Heart left ventricle (tissue), 13 donors: ENCODE measurements at regions not wholly inside any gene's neighbourhood (a gene's known extent, or its start where the extent isn't known, plus 50 kb on each side); places are given as distances from the start of the nearest gene placed in this dataset.

Experiments used
- POLR2A ChIP-seq, 2 donors: fragments of 450-650 bp; IDR thresholded peaks; one replicate each; pipeline ENCODE4 v1.6.1; 2017; ENCODE audit warnings: antibody characterized with exemption in 2 of 2, mild to moderate bottlenecking in 2 of 2, moderate library complexity in 2 of 2
- TF ChIP-seq, protein P1 (sequence below), 12 donors: fragments of 200-600 bp; sonication (generic) in 4 of 12; IDR thresholded peaks; one replicate each; pipeline versions ENCODE4 v1.5.0 to v1.8.0; 2018 to 2022; ENCODE audit warnings: antibody characterized with exemption in 12 of 12, mild to moderate bottlenecking in 5 of 12
- donor health status: ischemic (EF 13 %, LVEDD 7.1; RV severe dilation, severe dysfunction).
- donor health status: DM: no; HTN: yes; CAD: no.
- donor health status: DM: no; HTN: no; CAD: no.
- donor health status: ischemic (EF 25% LVEDD 6.9; RV normal size, moderate dysfunction).
- donor health status: ischemic (EF 25% LVEDD 5.7; RV mildly dilated, moderate dysfunction).
- donor health status: ischemic (EF 35%, LVEDD 5.7; RV mildly dilated, moderate dysfunction).
- donor health status: nonischemic (EF 11% LVEDD 7.7; RV severe dilation, severe dysfunction).
- donor health status: DM: yes; HTN: yes; CAD: no.
- donor health status: PGD.
- donor health status: ischemic (EF 29% LVEDD 5.4; RV normal size, mild dysfunction).
- donor health status: nonischemic (EF 23%, LVEDD 6.1; RV moderate dilation, normal function).

DNA sequence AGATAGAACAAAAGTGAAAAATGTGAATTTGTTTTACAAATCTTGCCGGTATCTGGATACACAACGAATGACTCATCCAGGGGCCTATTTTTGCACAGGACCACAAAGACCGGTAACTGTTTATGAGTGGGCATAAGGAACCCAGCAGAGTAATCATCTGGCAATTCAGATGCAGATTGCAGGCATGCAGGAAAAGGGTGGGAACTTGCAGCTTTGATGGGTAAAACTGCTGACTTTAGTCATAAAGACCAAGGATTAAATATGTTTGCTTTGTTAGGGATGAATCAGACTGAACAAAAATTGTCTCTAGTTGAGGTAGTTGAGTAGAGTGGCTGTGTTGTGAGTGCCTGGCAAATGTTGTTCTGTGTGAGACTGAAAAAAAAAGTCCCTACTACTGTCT lies 309.6 kb upstream of the CCNH start:
- TF ChIP-seq, protein P1, sequence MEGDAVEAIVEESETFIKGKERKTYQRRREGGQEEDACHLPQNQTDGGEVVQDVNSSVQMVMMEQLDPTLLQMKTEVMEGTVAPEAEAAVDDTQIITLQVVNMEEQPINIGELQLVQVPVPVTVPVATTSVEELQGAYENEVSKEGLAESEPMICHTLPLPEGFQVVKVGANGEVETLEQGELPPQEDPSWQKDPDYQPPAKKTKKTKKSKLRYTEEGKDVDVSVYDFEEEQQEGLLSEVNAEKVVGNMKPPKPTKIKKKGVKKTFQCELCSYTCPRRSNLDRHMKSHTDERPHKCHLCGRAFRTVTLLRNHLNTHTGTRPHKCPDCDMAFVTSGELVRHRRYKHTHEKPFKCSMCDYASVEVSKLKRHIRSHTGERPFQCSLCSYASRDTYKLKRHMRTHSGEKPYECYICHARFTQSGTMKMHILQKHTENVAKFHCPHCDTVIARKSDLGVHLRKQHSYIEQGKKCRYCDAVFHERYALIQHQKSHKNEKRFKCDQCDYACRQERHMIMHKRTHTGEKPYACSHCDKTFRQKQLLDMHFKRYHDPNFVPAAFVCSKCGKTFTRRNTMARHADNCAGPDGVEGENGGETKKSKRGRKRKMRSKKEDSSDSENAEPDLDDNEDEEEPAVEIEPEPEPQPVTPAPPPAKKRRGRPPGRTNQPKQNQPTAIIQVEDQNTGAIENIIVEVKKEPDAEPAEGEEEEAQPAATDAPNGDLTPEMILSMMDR (IDR thresholded peaks at IDR 0.05): no peak
- TF ChIP-seq POLR2A (IDR thresholded peaks at IDR 0.05): no peak
